ENCODE measurements at regions not wholly inside any gene's neighbourhood (a gene's known extent, or its start where the extent isn't known, plus 50 kb on each side); places are given as distances from the start of the nearest gene placed in this dataset.

DNA sequence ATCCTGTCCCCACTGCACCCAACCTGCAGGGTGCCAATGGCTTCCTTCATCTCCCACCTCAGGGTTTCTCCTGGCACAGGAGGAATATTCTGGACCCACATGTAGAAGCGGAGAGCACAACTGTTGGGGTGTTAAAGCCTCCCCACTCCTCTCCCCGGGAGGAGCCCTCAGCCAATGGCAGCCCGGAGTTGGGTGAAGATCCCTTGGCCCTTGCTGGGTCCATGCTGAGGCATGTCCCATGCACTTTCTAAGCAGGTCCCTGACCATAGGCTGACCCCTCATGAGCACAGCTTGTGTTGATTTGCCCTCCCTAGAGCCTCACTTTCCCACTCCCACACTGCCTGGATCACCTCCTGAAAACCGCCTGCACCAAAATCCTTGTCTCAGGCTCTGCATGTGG lies 97.2 kb upstream of the PMEPA1 start:
- no peak overlapping the region for H3K27ac ChIP-seq (ENCODE audit: low read depth, low read length)

DNA sequence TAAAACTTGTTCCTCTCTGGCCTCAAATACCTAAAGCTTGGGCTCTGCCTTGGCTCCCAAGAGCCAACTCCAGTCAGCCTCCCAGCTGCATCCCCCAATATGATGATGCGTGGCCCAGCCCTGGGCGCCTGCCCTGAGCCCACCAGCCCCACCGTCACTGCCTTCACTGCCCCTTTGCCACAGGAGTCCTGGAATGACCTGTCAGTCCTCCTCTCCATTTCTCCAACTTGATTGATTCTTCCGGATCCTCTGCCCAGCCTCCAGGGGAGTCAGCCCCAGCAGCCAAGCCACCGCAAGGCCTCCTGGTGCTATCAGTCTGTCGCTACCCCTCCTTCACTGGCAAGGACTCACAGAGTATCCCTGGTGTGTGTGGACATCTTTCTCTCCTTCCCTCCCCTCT lies 96.7 kb upstream of the PMEPA1 start:
- Mint-ChIP-seq H3K9me3 (no peaks in the 10 kb centered on the region), H3K4me1 (peaks cover 24% of the 10 kb centered on the region), H3K36me3 (ENCODE audit: low read depth) (no peaks in the 10 kb centered on the region), H3K27ac (no peak overlapping the region), H3K27me3 (ENCODE audit: insufficient read depth) (no peaks in the 10 kb centered on the region), H3K4me3 (no peak overlapping the region)
- Histone ChIP-seq H3K9me3 (ENCODE audit: control insufficient read depth, low read length) (no peaks in the 10 kb centered on the region), H3K36me3 (ENCODE audit: control insufficient read depth, insufficient read depth, low read length) (no peaks in the 10 kb centered on the region), H3K4me3 (ENCODE audit: low read length) (no peak overlapping the region), H3K27me3 (ENCODE audit: control insufficient read depth, insufficient read depth, low read length, poor library complexity, severe bottlenecking) (no peaks in the 10 kb centered on the region), H3K4me1 (ENCODE audit: control insufficient read depth, insufficient read depth, low read length) (peaks cover 12% of the 10 kb centered on the region), H3K9ac (ENCODE audit: extremely low read depth, low read length, poor library complexity, severe bottlenecking) (no peak overlapping the region), H3K27ac (ENCODE audit: low read depth, low read length) (no peak overlapping the region)
- WGBS, 2 experiments (ENCODE audit: insufficient coverage in 1 of 2, insufficient read length in 1 of 2) = 80 to 94% methylated on average over 4 to 6 of the region's 6 CpGs
- TF ChIP-seq, protein P1, sequence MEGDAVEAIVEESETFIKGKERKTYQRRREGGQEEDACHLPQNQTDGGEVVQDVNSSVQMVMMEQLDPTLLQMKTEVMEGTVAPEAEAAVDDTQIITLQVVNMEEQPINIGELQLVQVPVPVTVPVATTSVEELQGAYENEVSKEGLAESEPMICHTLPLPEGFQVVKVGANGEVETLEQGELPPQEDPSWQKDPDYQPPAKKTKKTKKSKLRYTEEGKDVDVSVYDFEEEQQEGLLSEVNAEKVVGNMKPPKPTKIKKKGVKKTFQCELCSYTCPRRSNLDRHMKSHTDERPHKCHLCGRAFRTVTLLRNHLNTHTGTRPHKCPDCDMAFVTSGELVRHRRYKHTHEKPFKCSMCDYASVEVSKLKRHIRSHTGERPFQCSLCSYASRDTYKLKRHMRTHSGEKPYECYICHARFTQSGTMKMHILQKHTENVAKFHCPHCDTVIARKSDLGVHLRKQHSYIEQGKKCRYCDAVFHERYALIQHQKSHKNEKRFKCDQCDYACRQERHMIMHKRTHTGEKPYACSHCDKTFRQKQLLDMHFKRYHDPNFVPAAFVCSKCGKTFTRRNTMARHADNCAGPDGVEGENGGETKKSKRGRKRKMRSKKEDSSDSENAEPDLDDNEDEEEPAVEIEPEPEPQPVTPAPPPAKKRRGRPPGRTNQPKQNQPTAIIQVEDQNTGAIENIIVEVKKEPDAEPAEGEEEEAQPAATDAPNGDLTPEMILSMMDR (conservative IDR thresholded peaks at IDR 0.05) = no peak
- no peak for DNase-seq

More for the DNA sequence above, 97.2 kb upstream of the PMEPA1 start:
- no peak overlapping the region for H3K27ac Mint-ChIP-seq
- no peak for DNase-seq
- H3K9me3 ChIP-seq (ENCODE audit: control insufficient read depth, low read length) = no peaks in the 10 kb centered on the region
- peaks cover 27% of the 10 kb centered on the region for H3K4me1 Mint-ChIP-seq
- H3K36me3 ChIP-seq (ENCODE audit: control insufficient read depth, insufficient read depth, low read length) = no peaks in the 10 kb centered on the region
- no peak overlapping the region for H3K9ac ChIP-seq (ENCODE audit: extremely low read depth, low read length, poor library complexity, severe bottlenecking)
- no peak overlapping the region for H3K4me3 Mint-ChIP-seq
- H3K9me3 Mint-ChIP-seq = no peaks in the 10 kb centered on the region
- no peaks in the 10 kb centered on the region for H3K36me3 Mint-ChIP-seq (ENCODE audit: low read depth)
- WGBS, 2 experiments (ENCODE audit: insufficient coverage in 1 of 2, insufficient read length in 1 of 2) = 85 to 95% methylated on average over 3 to 4 of the region's 4 CpGs
- no peaks in the 10 kb centered on the region for H3K27me3 Mint-ChIP-seq (ENCODE audit: insufficient read depth)
- H3K4me1 ChIP-seq (ENCODE audit: control insufficient read depth, insufficient read depth, low read length) = peaks cover 14% of the 10 kb centered on the region
- H3K27me3 ChIP-seq (ENCODE audit: control insufficient read depth, insufficient read depth, low read length, poor library complexity, severe bottlenecking) = no peaks in the 10 kb centered on the region
- TF ChIP-seq, protein P1 (conservative IDR thresholded peaks at IDR 0.05) = no peak
- H3K4me3 ChIP-seq (ENCODE audit: low read length) = no peak overlapping the region

DNA sequence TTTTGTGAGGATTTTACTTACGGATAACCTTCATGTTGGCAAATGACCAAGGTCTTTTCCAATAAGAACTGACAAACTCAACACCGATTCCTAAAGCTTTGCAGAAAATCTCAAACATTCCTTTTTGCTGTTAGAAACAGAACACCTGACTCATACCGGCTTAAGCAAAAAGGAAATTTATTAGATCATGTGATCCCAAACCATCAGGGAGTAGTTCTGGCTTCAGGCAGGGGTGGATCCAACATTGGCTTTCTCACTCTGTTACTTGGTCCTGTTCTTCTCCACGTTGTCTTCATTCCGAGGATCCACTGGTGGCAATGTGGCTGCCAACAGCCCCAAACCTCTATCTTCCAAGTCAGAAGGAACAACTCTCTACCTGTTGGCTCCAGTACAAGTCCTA lies 95.9 kb upstream of the PMEPA1 start:
- Mint-ChIP-seq H3K27ac (no peak overlapping the region), H3K9me3 (no peaks in the 10 kb centered on the region), H3K4me3 (no peak overlapping the region), H3K27me3 (ENCODE audit: insufficient read depth) (no peaks in the 10 kb centered on the region), H3K4me1 (peaks cover 17% of the 10 kb centered on the region), H3K36me3 (ENCODE audit: low read depth) (no peaks in the 10 kb centered on the region)
- Histone ChIP-seq H3K9ac (ENCODE audit: extremely low read depth, low read length, poor library complexity, severe bottlenecking) (no peak overlapping the region), H3K36me3 (ENCODE audit: control insufficient read depth, insufficient read depth, low read length) (no peaks in the 10 kb centered on the region), H3K4me1 (ENCODE audit: control insufficient read depth, insufficient read depth, low read length) (peaks cover 11% of the 10 kb centered on the region), H3K4me3 (ENCODE audit: low read length) (no peak overlapping the region), H3K9me3 (ENCODE audit: control insufficient read depth, low read length) (no peaks in the 10 kb centered on the region), H3K27me3 (ENCODE audit: control insufficient read depth, insufficient read depth, low read length, poor library complexity, severe bottlenecking) (no peaks in the 10 kb centered on the region), H3K27ac (ENCODE audit: low read depth, low read length) (no peak overlapping the region)
- TF ChIP-seq, protein P1 (conservative IDR thresholded peaks at IDR 0.05) = no peak
- 94% methylated on average over 5 of the region's 5 CpGs for WGBS, 2 experiments (ENCODE audit: insufficient coverage in 1 of 2, insufficient read length in 1 of 2)
- no peak for DNase-seq

Data from endodermal cell (in vitro differentiated cells).